Keratinocyte (primary cell): ENCODE measurements at regions not wholly inside any gene's neighbourhood (a gene's known extent, or its start where the extent isn't known, plus 50 kb on each side); places are given as distances from the start of the nearest gene placed in this dataset.

Experiments
- DNase-seq: peaks from one replicate; pipeline ENCODE4 v3.0.0-alpha.2; 2011; ENCODE audit warnings: low read depth, missing footprints, low spot score
- FAIRE-seq: peaks from 2 replicates; lab custom pipeline; 2011; peaks lifted over from hg19 to GRCh38; lab: Jason Lieb, UNC
- H2AFZ ChIP-seq: 2 replicates; pipeline ENCODE4 v1.6.0; 2012; ENCODE audit warnings: low read length, control low read depth, inconsistent platforms; ENCODE audit not compliant: control insufficient read depth
- H3K27ac ChIP-seq: 2 replicates; pipeline ENCODE4 v1.5.1; 2011; ENCODE audit warnings: low read length; ENCODE audit not compliant: control insufficient read depth, insufficient read depth
- H3K27me3 ChIP-seq: 3 replicates; pipeline ENCODE4 v1.6.0; 2011; ENCODE audit warnings: low read length; ENCODE audit not compliant: control insufficient read depth, insufficient read depth; ENCODE audit errors: extremely low read depth
- H3K36me3 ChIP-seq, 2 experiments: 2 replicates in 1 of 2; 3 replicates in 1 of 2; pipeline ENCODE4 v1.5.1; 2011; ENCODE audit warnings: low read length in 2 of 2, mild to moderate bottlenecking in 1 of 2; ENCODE audit not compliant: control insufficient read depth in 2 of 2, insufficient read depth in 2 of 2; ENCODE audit errors: extremely low read depth in 1 of 2
- H3K4me1 ChIP-seq: 3 replicates; pipeline ENCODE4 v1.5.1; 2011; ENCODE audit warnings: low read length; ENCODE audit not compliant: control insufficient read depth, insufficient read depth; ENCODE audit errors: extremely low read depth
- H3K4me2 ChIP-seq: 3 replicates; pipeline ENCODE4 v1.6.0; 2011; ENCODE audit warnings: low read depth, low read length; ENCODE audit not compliant: control insufficient read depth, insufficient read depth; ENCODE audit errors: extremely low read depth
- H3K4me3 ChIP-seq, 3 experiments: fragments of 200-600 bp in 1 of 3; sonication (generic) in 1 of 3; 2 replicates in 2 of 3; 3 replicates in 1 of 3; pipeline ENCODE4 v1.5.1; 2011 to 2016; ENCODE audit warnings: low read length in 3 of 3, mild to moderate bottlenecking in 3 of 3, control low read depth in 2 of 3, inconsistent platforms in 1 of 3, low read depth in 1 of 3, mixed read lengths in 1 of 3, mixed run types in 1 of 3, moderate library complexity in 1 of 3; ENCODE audit not compliant: control insufficient read depth in 2 of 3, insufficient read depth in 2 of 3; ENCODE audit errors: extremely low read depth in 1 of 3
- H3K79me2 ChIP-seq: 2 replicates; pipeline ENCODE4 v1.6.0; 2012; ENCODE audit warnings: low read length; ENCODE audit not compliant: control insufficient read depth, insufficient read depth
- H3K9ac ChIP-seq: 3 replicates; pipeline ENCODE4 v1.6.0; 2011; ENCODE audit warnings: low read length; ENCODE audit not compliant: control insufficient read depth, insufficient read depth; ENCODE audit errors: extremely low read depth
- H3K9me1 ChIP-seq: 3 replicates; pipeline ENCODE4 v1.6.0; 2011; ENCODE audit warnings: low read length; ENCODE audit not compliant: control insufficient read depth, insufficient read depth; ENCODE audit errors: extremely low read depth
- H3K9me3 ChIP-seq: 2 replicates; pipeline ENCODE4 v1.5.1; 2012; ENCODE audit warnings: low read depth, low read length; ENCODE audit not compliant: control insufficient read depth
- H4K20me1 ChIP-seq: 3 replicates; pipeline ENCODE4 v1.6.0; 2011; ENCODE audit warnings: low read length; ENCODE audit not compliant: control insufficient read depth, insufficient read depth; ENCODE audit errors: extremely low read depth
- EZH2 ChIP-seq: IDR thresholded peaks from one replicate; pipeline ENCODE4 v1.6.1; 2012; ENCODE audit warnings: inconsistent platforms, mild to moderate bottlenecking, low read length, moderate library complexity
- dilution Hi-C: fragments of 300-500 bp; cut with MboI; formaldehyde crosslinking; loops from one replicate; pipeline ENCODE4 v1.7.0; 2020; ENCODE audit warnings: low sequenced_read_pairs; ENCODE audit not compliant: extremely low pct_ligation_motif_present
- TF ChIP-seq, protein P1 (sequence below), 3 experiments: IDR thresholded peaks in 1 of 3; conservative IDR thresholded peaks in 1 of 3; optimal IDR thresholded peaks in 1 of 3; 2 replicates in 2 of 3; 3 replicates in 1 of 3; pipeline versions ENCODE3 to v1.5.1; 2011; ENCODE audit warnings: low read length in 3 of 3, mild to moderate bottlenecking in 3 of 3, moderate library complexity in 2 of 3, control low read depth in 1 of 3, inconsistent platforms in 1 of 3; ENCODE audit not compliant: insufficient read depth in 2 of 3; ENCODE audit errors: extremely low read depth in 1 of 3

DNA sequence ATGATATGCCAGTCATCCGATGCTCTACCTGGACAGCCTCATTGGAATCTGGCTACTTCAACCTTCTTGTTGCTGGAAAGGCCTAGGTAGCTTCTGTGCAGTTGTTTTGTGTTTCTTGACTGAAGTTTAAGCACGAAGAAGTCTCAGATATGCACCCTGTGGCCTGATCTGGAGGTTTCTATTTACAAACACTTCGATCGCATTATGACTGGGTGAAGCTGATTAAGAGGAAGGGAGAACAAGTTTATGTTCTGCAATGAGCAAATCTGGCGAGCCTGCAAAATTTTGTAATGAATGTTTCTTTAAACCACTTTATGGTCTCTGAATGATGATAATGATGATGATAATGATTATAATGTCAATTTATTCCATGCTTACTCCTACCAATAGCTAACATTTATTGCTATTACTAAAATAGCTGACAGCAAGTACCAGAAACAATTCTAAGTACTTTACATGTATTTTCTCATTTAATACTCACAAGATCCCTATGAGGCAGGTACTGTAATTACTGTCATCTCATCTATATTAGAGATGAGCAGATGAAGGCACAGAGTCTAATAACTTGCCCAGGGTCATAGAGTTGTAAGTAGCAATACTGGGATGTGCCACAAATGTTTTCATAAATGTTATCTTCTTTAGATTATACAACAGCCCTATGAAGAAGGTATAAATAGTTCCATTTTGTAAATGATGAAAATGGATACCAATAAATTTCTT, 126.1 kb upstream of the UST start:
- Histone ChIP-seq H3K36me3 (no peaks in the 10 kb centered on the region), H3K27me3 (peaks cover 8% of the 10 kb centered on the region), H3K27ac (no peak overlapping the region), H3K4me2 (no peak overlapping the region), H3K9me3 (no peaks in the 10 kb centered on the region), H3K4me1 (no peaks in the 10 kb centered on the region), H3K4me3 (no peak overlapping the region), H3K9me1 (no peaks in the 10 kb centered on the region), H3K79me2 (no peaks in the 10 kb centered on the region), H4K20me1 (no peaks in the 10 kb centered on the region), H2AFZ (no peak overlapping the region), H3K9ac (no peak overlapping the region)
- no peak for TF ChIP-seq EZH2
- TF ChIP-seq, protein P1, sequence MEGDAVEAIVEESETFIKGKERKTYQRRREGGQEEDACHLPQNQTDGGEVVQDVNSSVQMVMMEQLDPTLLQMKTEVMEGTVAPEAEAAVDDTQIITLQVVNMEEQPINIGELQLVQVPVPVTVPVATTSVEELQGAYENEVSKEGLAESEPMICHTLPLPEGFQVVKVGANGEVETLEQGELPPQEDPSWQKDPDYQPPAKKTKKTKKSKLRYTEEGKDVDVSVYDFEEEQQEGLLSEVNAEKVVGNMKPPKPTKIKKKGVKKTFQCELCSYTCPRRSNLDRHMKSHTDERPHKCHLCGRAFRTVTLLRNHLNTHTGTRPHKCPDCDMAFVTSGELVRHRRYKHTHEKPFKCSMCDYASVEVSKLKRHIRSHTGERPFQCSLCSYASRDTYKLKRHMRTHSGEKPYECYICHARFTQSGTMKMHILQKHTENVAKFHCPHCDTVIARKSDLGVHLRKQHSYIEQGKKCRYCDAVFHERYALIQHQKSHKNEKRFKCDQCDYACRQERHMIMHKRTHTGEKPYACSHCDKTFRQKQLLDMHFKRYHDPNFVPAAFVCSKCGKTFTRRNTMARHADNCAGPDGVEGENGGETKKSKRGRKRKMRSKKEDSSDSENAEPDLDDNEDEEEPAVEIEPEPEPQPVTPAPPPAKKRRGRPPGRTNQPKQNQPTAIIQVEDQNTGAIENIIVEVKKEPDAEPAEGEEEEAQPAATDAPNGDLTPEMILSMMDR (optimal IDR thresholded peaks at IDR 0.05 in 1 of 3, IDR thresholded peaks at IDR 0.05 in 1 of 3, conservative IDR thresholded peaks at IDR 0.05 in 1 of 3; ENCODE audit: extremely low read depth in 1 of 3, insufficient read depth in 2 of 3, low read length in 3 of 3) = no peak
- DNase-seq (no peak), FAIRE-seq (no peak)
- dilution Hi-C loops = no loop called here

DNA sequence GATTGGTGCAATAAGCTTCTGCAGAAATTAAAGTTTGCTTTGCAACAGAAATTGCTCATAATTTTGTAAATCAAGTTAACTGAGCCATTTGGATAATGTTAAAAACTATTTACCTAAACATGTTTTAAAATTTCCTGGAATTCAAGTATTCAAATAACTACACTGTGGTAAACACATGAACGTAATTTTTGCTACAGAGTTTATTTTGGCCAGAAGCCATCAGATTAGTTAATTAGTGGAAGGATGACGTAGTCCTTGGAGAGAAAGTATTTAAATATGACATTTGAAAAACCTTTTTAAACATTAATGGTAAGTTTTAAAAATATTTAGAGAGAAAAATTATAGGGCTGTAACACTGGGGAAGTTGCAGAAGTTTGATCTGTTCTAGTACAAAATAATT, 121.2 kb upstream of the UST start:
- no peaks in the 10 kb centered on the region for H3K4me1 ChIP-seq
- no peak overlapping the region for H3K27ac ChIP-seq
- H4K20me1 ChIP-seq = no peaks in the 10 kb centered on the region
- dilution Hi-C loops = no loop called here
- no peak for FAIRE-seq
- no peaks in the 10 kb centered on the region for H3K9me1 ChIP-seq
- no peak overlapping the region for H3K4me2 ChIP-seq
- DNase-seq = no peak
- TF ChIP-seq, protein P1 (optimal IDR thresholded peaks at IDR 0.05 in 1 of 3, IDR thresholded peaks at IDR 0.05 in 1 of 3, conservative IDR thresholded peaks at IDR 0.05 in 1 of 3; ENCODE audit: extremely low read depth in 1 of 3, insufficient read depth in 2 of 3, low read length in 3 of 3) = no peak
- TF ChIP-seq EZH2 = no peak
- H2AFZ ChIP-seq = no peak overlapping the region
- H3K9me3 ChIP-seq = no peaks in the 10 kb centered on the region
- H3K4me3 ChIP-seq = no peak overlapping the region
- no peaks in the 10 kb centered on the region for H3K36me3 ChIP-seq
- H3K79me2 ChIP-seq = no peaks in the 10 kb centered on the region
- H3K27me3 ChIP-seq = peaks cover 7% of the 10 kb centered on the region
- H3K9ac ChIP-seq = no peak overlapping the region
